NCI-H2107 (cell line): ENCODE measurements at regions not wholly inside any gene's neighbourhood (a gene's known extent, or its start where the extent isn't known, plus 50 kb on each side); places are given as distances from the start of the nearest gene placed in this dataset.
"Not testable (repeated sequence)": the region's sequence is repeated elsewhere in the genome, so short reads cannot be mapped to it uniquely, and the experiment has no call there.

Experiments
- DNase-seq: peaks from one replicate; lab custom pipeline; 2025; lab: John Stamatoyannopoulos, UW

- no peak for DNase-seq
Measured at GRCh38 chr2:176768185-176768584, 444.4 kb upstream of the HNRNPA3 start.

GRCh38 chr2:176769021-176769420 lies 443.6 kb upstream of the HNRNPA3 start:
- no peak for DNase-seq

- DNase-seq: no peak
Measured at GRCh38 chr2:176769499-176770370, 442.9 kb upstream of the HNRNPA3 start.

- DNase-seq: no peak
Measured at GRCh38 chr2:176772816-176773215, 439.8 kb upstream of the HNRNPA3 start.

- DNase-seq: no peak
Measured at GRCh38 chr2:176774766-176775451, 437.7 kb upstream of the HNRNPA3 start.

- no peak for DNase-seq
Measured at GRCh38 chr2:176777262-176777661, 435.3 kb upstream of the HNRNPA3 start.

- DNase-seq: no peak
Measured at GRCh38 chr2:176779917-176780316, 432.7 kb upstream of the HNRNPA3 start.

GRCh38 chr2:176780348-176780747 lies 432.2 kb upstream of the HNRNPA3 start:
- no peak for DNase-seq

GRCh38 chr2:176781570-176782217 lies 430.9 kb upstream of the HNRNPA3 start:
- DNase-seq: no peak

GRCh38 chr2:176784633-176785200 lies 427.9 kb upstream of the HNRNPA3 start:
- DNase-seq: no peak

GRCh38 chr2:176789751-176790150 lies 422.8 kb upstream of the HNRNPA3 start:
- no peak for DNase-seq

- no peak for DNase-seq
Measured at GRCh38 chr2:176790468-176790867, 422.1 kb upstream of the HNRNPA3 start.

- no peak for DNase-seq
Measured at GRCh38 chr2:176793792-176794191, 418.8 kb upstream of the HNRNPA3 start.

GRCh38 chr2:176794392-176794791 lies 418.2 kb upstream of the HNRNPA3 start:
- DNase-seq: no peak

GRCh38 chr2:176795823-176796222 lies 416.8 kb upstream of the HNRNPA3 start:
- no peak for DNase-seq

GRCh38 chr2:176796677-176797076 lies 415.9 kb upstream of the HNRNPA3 start:
- DNase-seq: not testable (repeated sequence)

GRCh38 chr2:176804392-176804791 lies 408.2 kb upstream of the HNRNPA3 start:
- DNase-seq: no peak

- no peak for DNase-seq
Measured at GRCh38 chr2:176805345-176805744, 407.2 kb upstream of the HNRNPA3 start.

- DNase-seq: no peak
Measured at GRCh38 chr2:176812246-176812775, 400.3 kb upstream of the HNRNPA3 start.

GRCh38 chr2:176813156-176813555 lies 399.4 kb upstream of the HNRNPA3 start:
- no peak for DNase-seq

GRCh38 chr2:176813621-176814049 lies 399.0 kb upstream of the HNRNPA3 start:
- no peak for DNase-seq

GRCh38 chr2:176814274-176814673 lies 398.3 kb upstream of the HNRNPA3 start:
- no peak for DNase-seq
